HG03097 (cell line): ENCODE measurements at regions not wholly inside any gene's neighbourhood (a gene's known extent, or its start where the extent isn't known, plus 50 kb on each side); places are given as distances from the start of the nearest gene placed in this dataset.

Experiments used
- ATAC-seq: cut with Tn5 transposase; IDR thresholded peaks from one replicate; pipeline ENCODE4 v1.9.1; 2021; ENCODE audit not compliant: unreplicated experiment, low FRiP score

DNA sequence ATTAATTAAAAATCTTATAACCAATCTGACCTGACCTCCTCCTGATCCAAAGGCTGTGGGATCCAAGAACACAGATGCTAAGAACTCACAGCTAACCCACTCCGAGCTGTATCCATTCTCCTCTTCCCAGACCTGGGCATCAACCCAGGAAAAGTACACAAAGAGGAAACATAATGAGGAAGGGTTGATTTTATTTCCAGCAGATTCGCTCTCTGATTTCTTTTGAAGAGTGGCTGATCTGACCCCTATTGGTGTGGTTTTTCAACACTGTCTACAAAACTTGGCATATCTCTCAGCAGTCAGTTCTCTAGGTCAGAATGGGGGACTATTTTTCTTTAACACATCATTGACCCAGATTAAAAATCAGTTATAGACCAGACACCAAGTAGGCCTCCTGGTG, 201.9 kb upstream of the UBASH3B start:
- ATAC-seq: no peak

DNA sequence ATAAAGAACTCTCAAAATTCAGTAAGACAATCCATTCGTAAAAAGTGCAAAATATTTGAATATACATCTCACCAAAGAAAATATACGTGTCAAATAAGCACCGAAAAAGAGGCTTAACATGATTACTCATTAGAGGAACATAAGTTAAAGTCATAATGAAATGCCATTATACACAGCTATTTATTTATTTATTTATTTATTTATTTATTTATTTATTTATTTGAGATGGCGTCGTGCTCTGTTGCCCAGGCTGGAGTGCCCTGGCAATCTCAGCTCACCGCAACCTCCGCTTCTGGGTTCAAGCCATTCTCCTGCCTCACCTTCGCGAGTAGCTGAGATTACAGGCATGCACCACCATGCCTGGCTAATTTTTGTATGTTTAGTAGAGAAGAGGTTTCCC, 203.6 kb upstream of the UBASH3B start:
- ATAC-seq: no peak

DNA sequence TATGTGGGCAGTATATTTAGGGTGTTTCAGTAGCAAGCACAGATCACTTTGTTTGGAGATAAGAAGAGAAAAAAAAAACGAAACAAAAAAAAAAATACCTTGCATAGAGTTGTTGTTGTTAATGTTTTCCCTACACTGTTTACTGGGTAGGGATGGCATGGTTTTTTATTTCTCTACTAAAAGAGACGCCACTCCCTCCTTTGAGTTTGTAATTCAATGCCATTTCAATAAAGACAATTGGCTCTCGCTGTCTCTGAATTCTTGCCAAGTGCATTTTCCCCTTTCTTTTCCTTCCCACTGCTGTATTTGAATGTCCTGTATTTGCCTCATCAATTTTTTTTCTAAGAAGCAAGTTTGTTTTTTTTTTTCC, 213.9 kb upstream of the UBASH3B start:
- no peak for ATAC-seq

DNA sequence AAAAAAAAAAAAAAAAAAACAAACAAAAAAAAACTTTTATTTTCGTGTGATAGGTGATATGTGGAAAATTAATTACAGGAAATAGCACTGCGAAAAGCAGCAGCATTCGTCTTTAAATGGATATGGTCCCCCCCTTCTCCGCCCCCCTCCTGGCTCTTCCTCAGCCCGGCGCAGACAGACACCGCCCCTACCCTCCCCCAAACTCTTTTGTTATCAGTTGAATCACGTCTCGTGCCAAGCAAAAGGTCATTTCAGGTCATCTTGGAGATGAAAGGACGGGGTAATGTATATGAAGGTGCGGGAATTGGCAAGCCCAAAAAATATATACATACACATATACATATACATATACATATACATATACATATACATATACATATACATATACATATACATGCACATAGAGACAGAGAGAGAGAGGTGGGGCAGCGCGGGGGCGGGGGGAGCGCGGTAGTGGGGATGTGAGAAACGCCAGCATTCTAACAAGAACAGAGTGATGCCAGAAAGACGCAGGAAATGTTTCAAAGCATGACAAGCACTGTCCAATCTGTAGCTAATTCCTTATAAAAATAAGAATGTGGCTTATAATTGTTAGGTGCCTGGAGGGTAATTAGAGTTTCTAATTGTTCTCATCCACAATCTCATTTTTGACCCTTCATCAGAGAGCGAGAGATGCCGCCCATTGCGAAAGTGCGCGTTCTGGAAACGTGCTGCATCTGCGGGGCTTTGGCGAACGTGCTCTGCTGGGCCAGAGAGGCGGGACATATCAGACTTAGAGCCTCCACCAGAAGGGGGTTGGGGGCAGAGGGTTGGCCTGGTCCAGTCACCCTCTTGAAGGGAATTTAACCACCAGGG, 214.5 kb upstream of the UBASH3B start:
- no peak for ATAC-seq

DNA sequence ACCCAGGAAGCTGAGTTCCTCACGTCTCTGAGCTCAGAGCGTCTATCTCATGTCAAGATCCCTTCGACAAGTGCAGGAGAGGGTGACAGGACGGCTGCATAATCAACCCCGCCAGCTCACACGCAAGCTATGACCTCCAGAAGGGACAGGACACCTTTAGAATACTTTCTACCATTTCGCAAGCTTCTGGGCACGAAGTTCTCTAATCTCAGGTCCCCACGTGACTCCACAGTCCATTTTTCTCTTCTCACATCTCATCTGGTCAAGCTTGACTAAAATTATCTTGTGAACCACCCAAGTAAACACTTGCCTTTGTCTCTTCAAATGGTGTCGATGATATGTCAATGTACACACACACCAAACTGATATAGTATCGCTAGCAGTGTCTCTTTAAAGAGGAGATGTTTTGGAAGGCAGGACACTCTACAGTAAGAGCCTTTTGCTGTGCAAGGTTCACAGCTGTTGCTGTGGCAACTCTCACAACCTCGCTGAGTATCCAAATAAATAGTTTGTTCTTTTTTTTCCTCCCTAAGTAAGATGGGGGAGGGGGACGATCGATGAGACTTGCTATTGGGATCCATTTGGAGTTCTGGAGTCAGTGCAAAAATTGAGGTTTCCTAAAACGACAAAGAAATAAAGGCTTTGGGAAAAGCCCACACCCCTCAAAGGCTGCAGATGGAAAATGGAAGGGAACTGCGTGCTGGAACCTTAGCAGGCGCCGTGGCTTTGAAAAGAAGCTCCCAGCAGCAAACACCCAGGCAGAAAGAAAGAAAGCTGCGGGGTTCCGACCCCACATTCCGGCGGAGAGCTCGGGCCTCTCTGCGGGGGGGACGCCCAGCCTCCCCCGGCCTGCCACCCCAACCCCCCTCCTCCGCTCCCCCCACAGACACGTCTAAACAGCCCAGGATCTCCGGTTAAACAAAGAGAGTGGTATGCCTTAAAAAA, 215.4 kb upstream of the UBASH3B start:
- no peak for ATAC-seq

DNA sequence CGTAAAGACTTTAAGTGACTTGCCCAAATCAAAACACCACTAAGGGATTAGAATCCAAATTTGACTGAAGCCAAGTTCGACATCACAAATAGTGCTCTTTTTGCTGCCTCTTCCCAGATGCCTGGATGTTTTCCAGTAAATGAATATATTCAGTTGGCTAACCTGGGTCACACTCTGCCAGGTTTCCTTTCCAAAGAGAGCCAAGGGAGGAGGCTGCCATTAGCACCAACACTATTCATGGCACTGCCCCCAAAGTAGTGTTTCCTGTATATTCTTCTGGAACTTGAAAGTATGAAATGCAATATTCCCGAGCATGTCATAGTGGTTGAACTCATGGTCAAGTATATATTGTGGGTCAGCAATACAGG, 219.3 kb upstream of the UBASH3B start:
- no peak for ATAC-seq

DNA sequence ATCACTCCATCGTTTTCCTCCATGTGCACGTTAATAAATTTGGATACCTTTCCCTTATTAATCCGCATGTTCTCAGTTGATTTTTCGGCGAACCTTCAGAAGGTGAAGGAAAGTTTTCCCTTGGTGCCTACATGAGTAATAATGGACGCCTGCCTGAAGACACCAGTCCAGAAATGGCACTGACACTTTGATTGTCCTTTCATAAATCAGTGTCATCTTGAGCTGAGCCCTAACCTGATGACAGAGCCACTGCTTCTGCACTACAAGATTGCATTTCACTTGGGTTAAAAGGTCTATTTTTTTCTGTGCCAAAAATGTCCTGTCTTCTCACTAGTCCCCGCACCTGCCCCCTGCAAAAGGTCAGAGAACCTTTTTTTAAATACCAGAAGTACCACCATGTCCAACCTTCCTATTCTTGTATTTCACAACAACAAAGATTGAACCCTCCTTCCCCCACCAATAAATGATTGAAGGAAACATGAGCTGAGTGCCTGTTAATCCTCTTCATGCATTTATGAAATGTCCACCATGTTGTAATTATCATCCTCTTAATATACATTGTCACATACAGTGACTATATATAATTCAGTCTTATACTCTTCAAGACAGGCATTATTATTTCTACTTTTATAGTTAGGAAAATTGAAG, 219.9 kb upstream of the UBASH3B start:
- no peak for ATAC-seq

DNA sequence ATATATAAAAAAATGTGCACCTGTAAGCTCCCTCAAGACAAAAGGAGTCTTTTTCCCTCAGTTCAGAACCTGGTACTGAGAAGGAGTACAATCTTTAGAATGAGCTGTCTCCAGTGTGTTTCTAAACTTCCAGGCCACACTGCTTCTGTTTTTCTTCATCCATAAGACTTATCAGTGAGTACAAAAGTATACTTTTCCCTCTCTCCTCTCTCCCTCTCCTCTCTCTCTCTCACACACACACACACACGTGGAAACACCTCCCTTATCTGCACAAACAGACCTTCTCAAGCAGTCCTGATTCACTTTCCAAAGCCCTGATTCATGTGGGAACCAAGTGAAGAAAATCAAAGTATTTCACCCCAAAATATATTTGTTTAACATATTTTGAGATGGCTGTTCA, 220.7 kb upstream of the UBASH3B start:
- no peak for ATAC-seq

DNA sequence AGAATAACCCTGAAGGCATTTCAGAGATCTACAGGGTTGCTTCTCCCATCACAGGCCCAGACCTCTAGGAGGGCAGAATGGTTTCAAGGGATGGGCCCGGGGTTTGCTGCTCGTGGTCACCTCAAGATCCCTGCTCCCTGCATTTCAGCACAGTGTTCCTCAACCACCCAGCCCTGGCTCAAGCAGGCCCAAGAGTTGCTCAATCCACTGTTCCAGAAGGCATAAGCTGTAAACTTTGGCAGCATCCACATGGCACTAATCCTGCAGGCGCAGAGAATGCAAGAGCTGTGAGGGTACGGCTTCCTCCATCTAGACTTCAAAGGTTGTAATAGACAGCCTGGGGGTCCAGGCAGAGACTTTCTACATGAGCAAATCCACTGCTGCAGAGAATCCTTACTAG, 225.0 kb upstream of the UBASH3B start:
- ATAC-seq: no peak

DNA sequence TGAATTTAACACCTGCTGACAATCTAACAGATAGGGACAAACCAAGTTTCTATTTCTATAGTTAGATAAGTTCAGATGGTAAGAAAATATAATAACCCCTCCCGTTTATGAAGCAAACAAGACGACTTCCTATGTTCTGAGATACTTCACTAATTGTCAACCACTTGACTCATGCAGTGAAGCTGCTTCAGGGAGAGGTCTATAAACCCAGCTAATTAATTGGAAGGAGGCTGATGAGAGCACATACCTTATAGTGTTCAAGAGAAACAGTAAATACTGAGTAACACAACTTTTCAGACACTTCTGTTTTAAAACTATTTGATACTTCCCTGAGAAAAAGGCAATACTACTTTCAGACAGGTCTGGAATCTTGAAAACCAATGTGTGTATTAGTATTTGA, 229.4 kb upstream of the UBASH3B start:
- no peak for ATAC-seq

DNA sequence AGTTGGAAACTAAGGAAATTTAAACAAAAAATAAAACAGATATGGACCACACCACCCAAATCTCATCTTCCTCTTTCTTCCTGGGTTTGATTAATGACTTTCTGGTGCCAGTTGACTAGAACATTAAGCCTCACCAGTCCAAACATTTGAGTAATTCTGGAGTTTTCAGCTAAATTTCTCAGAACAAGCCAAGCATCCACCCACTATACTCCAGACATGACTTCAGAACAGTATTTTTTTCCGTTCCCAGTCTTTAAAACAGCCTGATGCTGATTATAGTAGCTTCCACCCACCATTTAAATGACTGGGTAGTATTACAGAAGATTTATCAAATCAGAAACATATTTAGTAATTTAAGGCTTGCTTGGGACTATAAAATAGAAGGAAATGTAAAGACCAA, 230.9 kb upstream of the UBASH3B start:
- no peak for ATAC-seq

DNA sequence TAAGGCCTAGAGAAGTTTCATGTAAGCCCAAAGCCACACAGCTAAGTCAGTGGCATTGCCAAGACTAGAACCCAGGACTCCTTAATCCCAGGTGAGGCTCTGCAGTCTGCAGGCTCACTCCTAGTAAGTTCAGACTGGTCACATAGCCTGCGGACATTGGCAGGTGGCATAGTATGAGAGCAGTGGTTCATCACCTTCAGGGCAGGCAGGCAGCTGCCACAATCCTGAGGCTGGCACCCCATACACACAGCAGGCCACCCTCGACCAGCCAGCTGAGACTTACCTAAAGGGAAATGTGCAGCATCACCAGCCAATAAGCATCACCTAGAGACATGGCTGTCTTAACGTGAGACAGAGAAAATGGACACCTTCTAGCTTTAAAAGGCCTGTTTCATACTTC, 231.6 kb upstream of the UBASH3B start:
- ATAC-seq: no peak

DNA sequence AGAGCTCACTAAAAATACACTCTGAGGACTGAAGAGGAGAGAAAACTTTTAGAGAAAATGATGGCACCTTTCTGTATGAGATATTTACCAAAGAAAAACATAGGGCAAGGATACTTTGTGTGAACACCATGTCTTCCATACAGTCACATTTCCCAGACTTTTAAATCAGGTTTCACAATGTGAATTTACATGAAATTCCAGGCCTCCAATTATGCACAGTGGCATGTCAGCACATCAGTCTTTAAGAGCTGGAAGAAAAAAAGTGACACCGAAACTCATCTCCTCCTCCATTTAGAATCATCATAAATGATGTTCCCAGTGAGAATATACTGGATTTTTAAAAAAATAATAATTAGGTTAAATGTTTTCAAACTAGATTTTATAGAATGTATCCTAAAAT, 232.2 kb upstream of the UBASH3B start:
- ATAC-seq: no peak

DNA sequence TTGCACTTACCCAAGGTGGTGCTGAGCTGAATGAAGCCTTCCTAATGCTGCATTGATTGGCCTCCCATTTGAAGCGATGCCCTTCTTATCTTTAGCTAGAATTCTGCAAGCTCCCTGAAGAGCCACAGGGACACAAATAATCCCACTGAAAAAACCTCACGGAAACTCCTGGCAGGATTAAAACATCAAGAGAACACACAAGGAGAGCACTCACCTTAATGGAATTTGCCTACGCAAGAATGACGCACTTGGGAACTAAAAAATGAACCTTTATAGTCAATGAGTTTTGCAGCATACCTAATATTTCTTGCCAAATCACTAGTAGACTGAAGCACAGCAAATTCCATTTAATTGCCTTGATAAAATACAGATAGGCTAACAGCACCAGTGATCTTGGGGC, 232.8 kb upstream of the UBASH3B start:
- no peak for ATAC-seq

DNA sequence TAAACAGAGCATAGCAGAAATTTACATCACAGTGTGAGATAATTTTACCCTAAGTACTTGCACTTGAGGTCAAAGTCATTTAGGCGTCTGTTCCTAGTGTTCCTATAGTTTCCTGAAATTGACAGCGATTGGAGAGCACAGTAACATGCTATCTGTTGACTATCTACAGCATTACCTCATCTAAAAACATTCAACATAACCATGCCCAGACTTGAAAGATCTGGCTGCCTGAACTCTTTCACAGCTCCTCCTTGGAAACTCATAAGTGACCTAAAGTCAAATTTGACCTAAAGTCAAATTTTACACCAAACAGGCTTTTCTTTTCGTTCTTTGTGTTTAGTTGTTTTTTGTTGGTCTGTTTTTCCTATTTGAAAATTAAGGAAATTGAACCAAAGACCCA, 233.8 kb upstream of the UBASH3B start:
- ATAC-seq: no peak

DNA sequence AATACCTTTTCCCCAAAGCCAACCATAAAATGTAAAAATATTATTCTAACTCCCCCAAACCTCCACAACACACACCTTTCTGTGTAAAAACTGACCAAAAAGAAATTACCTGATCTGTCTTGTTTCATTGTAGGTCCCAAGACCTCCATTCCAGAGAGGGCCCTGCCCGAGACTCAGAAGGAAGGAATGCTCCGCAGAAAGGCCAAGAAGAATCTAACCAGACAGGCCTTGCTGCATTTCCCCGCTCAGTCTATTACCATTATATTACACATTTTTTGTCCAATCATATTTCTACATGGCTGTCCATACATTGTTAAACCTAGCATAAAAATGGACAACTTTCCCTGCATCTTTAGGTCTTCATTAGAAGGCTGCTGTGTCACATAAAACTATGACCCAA, 237.5 kb upstream of the UBASH3B start:
- ATAC-seq: no peak

DNA sequence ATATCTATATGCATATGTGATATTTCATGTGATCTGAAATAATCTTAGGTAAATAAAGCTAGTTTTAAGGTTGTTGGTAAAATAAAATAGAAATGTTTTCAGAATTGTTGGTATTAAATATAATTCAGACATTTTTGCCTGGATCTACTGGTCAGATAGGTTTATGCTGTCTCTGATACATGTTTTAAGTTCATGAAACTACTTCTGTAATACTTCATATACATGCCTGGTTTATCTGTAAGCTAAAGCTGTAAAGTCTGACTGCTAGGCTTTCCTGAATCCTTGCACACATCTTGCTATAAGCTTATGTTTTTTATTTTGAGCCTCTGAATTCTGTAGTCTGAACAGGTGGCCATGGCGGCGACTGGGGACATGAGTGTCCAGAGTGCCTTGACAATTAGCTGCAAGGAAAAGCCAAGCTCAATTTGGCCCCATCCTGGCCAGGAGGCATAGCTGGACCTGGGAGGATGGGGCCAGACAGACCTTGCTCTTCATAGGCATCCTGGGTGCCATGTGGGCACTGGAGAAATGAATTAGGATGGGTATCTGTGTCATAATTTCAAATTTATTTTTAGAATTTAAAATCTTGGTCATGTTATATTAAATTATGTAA, 241.0 kb upstream of the UBASH3B start:
- no peak for ATAC-seq

DNA sequence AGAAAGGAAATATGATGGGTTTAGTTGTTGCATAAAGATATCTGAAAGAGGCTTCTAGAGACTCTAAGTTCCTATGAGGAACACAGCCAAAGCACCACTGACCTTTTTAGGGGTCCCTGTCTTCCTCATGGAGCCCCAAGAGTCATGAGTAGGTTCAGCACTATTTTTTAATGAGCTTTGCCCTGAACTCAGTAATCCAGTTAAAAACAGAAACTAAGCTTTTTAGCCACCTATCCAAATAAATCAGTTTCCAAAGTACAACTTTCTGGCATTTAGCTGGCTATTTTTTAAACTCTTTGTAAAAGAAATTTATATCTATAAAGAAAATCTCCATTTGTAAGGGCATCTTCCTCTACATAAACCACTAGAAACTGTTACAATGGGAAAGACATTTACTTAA, 241.8 kb upstream of the UBASH3B start:
- no peak for ATAC-seq

DNA sequence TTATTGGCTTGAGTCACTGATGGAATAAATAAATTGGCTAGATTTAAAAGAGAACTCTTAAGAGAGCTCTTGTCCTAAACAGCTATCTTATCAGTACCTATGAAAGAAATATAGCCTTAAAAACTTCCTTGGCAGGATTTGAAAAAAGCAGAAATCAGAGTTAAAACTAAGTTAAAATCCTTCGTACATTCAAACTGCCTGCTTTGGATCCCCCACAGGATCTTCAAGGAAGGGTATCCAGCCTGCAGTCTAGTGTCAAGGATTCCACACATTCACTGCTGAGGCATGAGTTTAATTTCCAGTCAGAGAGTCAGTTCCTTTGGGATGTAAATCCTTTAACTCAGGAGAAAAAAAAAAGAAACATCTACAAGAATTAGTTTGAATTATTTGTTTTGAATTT, 242.9 kb upstream of the UBASH3B start:
- ATAC-seq: no peak

DNA sequence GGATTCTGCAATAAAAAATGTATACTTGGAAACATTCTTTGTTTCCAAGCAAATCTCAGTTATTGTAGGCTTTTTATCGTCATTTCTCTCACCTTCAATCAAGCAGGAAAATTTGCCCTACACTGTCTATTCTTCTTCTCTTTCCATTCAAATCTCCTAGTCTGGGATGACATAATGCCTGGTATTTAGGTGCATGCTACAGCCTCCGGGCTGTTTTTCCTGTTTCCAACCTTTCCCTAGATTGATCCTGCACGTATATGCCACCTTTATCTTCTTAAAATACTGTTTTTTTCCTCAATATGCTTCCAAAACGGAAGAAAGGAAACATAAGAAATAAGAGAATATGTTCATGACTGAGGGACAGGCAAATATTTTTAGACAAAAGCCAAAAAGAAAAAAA, 249.1 kb upstream of the UBASH3B start:
- no peak for ATAC-seq
